HG02970 (cell line): ENCODE measurements at regions not wholly inside any gene's neighbourhood (a gene's known extent, or its start where the extent isn't known, plus 50 kb on each side); places are given as distances from the start of the nearest gene placed in this dataset.
"Not testable (repeated sequence)": the region's sequence is repeated elsewhere in the genome, so short reads cannot be mapped to it uniquely, and the experiment has no call there.

Experiments used
- ATAC-seq: cut with Tn5 transposase; IDR thresholded peaks from one replicate; pipeline ENCODE4 v1.9.1; 2021; ENCODE audit warnings: mild to moderate bottlenecking, moderate library complexity, moderate number of reproducible peaks; ENCODE audit not compliant: unreplicated experiment, low FRiP score

DNA sequence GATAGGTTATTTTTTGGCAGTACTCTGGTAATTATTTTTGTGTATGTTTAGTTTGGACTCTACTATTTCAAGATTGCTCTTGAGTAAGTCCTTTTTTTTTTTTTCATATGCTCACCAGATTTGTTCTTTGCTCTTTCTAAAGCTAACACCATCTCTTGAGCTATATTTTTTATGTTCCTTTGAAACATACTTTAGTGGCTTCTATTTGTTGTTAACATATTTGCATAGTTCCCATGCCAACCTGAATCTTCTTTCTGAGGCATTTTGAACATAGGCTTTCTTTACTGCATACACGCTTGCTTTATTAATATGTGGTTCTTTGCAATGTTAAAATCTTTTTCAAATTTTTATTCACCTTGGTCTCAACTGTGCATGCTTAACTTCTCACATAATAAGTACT is 1644.9 kb downstream of the SUCLG1 start:
- no peak for ATAC-seq

- ATAC-seq: no peak
Measured at GRCh38 chr2:82811946-82812345, 1647.1 kb downstream of the SUCLG1 start.

DNA sequence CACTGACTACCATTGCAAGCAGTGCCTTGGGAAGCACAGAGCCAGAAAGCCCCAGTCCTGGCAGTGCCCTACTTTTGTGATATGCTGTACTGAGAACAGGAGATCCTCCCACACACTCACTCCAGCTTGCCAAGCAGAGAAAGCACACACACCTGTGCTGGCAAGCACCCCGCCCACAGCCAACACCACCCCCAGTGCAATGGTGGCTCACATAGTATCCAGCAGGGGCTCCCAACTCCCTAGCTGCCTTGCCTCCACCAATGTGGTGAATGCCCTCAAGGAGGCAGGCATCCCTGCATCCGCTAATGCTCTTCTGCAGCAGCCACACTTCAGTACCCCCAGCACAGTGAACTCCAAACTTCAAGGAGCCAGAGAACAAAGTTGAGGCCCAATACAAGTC is 1655.8 kb downstream of the SUCLG1 start:
- no peak for ATAC-seq

GRCh38 chr2:82797469-82797868 is 1661.6 kb downstream of the SUCLG1 start:
- ATAC-seq: no peak

DNA sequence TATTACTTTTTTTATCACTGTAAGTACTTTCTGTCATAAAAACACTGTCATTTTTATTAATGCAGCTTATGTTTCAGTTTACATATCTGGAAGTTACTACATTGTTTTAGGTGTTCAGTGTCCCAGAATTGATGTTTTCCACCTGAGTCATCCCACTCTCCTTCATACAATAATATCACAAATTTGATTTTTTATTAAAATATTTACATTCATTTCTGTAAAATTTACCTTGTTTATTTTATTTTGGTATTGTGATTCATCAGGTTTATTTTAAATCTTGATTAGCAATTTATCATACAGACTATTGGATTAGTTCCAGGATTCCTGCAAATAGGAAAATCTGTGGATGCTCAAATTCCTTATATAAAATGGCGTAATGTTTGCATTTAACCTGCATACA is 1662.9 kb downstream of the SUCLG1 start:
- no peak for ATAC-seq

GRCh38 chr2:82795446-82795845 is 1663.6 kb downstream of the SUCLG1 start:
- no peak for ATAC-seq

GRCh38 chr2:82793711-82794435 is 1665.2 kb downstream of the SUCLG1 start:
- ATAC-seq: no peak

DNA sequence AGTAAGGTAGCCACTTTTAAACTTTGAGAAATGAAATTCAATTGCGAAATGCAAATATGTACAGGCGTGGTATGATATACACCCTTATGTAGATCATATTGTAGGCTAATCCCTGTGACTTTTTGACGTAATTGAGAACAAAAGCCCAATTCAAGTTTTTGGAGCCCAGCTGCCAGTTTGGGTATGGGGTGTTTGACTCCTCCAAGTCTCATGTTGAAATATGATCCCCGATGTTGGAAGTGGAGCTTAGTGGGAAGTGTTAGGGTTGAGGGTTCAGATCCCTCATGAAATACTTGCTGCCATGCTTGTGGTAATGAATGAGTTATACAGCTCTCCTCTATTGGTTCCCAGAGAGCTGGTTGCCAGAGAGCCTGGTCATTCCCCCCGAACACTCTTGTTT is 1666.8 kb downstream of the SUCLG1 start:
- no peak for ATAC-seq

DNA sequence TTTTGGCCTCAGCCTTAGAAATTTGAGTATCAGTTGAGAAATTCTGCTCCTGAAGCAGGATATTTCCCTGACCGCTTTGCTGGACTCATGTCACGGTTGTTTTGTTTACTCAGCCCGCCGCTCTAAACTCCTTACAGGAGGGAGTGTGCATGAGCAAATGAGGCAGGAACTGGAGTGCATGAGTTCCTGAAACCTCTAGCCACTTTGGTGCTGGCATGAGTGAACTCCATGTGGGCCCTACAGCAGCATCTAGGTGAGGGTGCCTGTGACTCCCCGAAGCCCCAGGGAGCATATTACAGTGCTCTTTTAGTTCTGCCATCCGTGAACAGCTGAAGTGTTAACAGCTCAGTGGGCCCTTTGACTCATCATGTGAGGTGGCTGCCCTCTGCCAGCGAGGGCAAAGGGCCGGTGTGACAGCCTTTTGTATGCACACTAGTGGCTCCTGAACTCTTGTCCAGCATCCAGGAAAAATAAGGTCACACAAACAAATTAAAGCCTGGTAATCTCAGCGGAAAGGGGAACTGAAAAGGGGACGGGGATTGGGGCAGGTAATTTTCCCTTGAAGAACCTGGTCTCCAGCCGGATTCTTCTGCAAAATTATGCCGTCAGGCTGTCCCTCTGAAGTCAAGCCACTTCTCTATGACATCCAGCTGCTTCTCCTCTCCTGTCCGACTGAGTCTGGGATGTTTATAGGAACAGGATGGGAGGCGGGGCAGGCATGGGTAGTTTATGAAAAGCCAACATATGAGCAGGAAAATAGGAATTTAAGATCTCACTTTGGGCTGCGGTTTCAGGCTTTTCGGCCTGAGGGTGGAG is 1668.7 kb downstream of the SUCLG1 start:
- no peak for ATAC-seq

DNA sequence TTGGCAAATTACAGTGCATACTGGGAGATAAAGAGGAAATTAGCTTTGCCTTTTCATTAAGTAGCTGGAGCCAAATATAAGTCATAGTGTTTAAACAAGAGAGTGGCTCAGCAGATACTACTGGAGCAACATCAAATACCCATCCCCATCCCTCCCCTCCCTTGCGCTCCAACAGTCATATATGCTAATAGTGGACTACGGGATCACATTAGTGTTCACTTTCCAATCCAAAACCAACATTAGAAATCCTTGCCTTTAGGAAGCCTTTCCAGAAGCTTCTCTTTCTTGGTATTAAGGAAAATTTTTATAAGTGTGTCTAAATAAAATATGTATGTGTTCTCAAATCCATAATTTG is 1669.3 kb downstream of the SUCLG1 start:
- ATAC-seq: no peak

DNA sequence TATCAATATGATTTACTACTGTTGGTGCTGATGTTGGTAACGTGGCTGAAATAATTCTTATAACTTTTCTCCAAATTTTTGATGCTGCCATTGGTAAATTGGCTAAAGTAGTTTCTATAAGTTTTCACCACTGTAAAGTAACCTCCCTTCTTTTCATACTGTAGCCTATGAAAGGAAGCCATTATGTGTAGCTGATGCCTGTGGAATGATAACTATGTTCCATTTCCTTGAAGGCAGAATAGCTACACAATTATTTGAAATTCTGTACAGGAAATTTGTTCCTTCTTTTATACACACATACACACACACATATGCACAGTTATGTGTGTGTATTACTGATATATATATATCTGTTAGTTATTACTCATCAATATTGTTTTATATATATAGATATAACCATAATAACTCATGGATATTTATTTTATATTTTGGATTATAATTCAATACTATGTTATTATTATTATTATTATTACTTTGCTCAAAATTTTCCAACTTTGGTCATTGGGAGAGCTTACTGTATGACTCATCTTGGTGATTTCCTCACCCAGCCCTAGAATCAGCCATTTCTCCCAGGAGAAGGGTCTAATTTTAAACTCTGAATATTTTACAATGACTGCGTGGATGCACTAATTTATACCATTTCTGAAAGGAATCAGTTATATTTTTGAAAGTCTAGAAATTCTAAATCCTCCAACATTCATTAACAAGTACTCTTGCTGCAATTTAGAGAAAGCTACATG is 1677.7 kb downstream of the SUCLG1 start:
- ATAC-seq: no peak

- ATAC-seq: no peak
Measured at GRCh38 chr2:82780050-82780449, 1679.0 kb downstream of the SUCLG1 start.

DNA sequence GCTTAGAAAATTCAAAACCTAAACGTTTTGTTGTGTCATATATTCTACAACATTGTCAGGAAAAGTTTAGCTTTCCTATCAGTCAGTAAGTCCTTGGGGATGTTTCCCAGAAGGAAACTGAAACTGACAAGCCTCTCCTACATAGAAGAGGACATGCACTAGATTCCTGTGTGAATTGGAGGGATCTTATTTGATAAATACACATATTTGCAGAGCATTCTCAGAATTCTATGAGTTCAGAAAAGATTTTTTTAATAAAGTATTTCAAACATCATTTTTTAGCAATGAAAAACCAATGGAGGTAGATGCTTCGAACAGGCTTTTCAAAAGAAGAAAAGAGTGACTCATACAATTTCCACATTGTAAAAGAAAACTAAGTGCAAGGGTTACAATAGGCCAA is 1706.7 kb downstream of the SUCLG1 start:
- no peak for ATAC-seq

DNA sequence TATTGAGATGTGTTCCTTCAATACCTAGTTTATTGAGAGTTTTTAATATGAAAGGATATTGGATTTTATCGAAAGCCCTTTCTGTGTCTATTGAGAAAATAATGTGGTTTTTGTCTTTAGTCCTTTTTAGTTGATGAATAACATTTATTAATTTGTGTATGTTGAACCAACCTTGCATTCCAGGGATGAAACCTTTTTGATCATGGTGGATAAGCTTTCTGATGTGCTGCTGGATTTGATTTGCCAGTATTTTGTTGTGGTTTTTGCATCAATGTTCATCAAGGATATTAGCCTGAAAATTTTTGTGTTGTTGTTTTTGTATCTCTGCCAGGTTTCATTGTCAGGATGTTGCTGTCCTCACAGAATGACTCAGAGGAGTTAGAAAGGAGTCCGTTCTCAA is 1710.4 kb downstream of the SUCLG1 start:
- ATAC-seq: no peak

- ATAC-seq: no peak
Measured at GRCh38 chr2:82740527-82740926, 1718.6 kb downstream of the SUCLG1 start.

DNA sequence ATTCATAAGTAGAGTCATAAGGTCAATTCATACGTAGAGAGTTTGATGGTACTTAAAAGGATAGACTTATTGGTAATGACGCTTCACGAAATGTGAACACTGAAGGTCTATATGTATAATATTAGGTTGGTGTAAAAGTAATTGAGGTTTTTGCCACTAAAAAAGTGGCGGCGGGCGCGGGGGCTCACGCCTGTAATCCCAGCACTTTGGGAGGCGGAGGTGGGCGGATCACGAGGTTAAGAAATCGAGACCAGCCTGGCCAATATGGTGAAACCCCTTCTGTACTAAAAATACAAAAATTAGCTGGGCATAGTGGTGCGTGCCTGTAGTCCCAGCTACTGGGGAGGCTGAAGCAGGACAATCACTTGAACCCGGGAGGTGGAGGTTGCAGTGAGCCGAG is 1721.1 kb downstream of the SUCLG1 start:
- ATAC-seq: not testable (repeated sequence)

DNA sequence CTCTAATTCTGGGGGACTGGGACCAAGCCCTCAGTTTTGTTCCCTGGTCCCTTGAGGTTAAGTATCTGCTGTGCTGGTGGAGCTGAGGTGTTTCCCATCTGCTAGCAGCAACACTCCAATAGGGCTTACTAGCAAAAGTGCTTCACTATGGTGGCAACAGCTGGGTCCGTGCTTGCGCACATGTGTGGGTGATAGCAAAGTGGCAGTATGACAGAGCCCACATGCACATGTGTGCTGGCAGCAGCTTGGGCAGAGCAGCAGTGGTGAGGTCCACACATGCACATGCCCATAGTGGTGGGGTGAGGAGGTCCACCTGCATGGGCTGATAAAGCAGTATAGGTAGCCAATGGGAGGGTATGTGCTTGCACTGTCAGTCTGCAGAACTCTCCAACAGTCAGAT is 1723.7 kb downstream of the SUCLG1 start:
- ATAC-seq: no peak

GRCh38 chr2:82731824-82732223 is 1727.3 kb downstream of the SUCLG1 start:
- ATAC-seq: no peak

- no peak for ATAC-seq
Measured at GRCh38 chr2:82730811-82731210, 1728.3 kb downstream of the SUCLG1 start.

DNA sequence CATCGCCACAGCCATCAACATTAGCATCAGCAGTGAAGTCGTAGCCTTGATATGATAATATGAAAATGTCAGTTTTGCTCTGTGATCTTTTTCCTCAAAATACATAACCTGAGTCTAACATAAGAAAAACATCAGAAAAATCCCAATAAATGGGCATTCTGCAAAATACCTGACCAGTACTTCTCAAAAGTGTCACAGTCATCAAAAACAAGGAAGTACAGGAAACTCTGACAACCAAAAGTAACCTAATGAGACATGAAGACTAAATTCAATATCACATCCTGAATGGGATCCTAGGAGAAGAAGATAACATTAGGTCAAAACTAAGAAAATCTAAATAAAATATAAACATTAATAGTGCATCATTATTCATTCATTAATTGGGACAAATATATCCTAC is 1731.0 kb downstream of the SUCLG1 start:
- ATAC-seq: no peak

DNA sequence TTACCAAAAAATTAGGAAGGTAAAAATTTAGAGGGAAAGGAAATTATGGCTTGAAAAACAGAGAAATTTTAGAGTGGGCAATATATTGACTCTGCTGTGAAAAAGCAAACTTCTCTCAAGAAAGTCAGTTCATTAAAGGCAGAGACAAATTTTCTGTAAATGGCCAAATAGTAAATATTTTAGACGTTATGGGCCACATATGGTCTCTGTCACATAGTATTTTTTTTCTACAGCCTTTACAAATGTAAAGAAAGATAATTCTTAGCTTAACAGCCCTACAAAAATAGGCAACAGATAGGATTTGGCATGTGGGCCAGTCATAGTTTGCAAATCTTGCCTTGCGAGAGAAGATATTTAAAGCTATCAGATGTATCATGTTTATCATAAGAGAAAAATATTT is 1750.4 kb downstream of the SUCLG1 start:
- no peak for ATAC-seq
